VCaP (cell line): ENCODE measurements at regions not wholly inside any gene's neighbourhood (a gene's known extent, or its start where the extent isn't known, plus 50 kb on each side); places are given as distances from the start of the nearest gene placed in this dataset.
A peak's percentile ranks its signal among the peaks of the same experiment; 100 is the strongest.

Source experiments
- H3K27ac ChIP-seq: fragments of 450-650 bp; 2 replicates; pipeline ENCODE4 v1.5.1; 2017
- CTCF ChIP-seq: fragments of 450-650 bp; conservative IDR thresholded peaks from 2 replicates; pipeline ENCODE4 v1.5.1; 2017; ENCODE audit warnings: mild to moderate bottlenecking, moderate library complexity

GRCh38 chr9:86747711-86748110 lies 199.6 kb downstream of the GAS1 start:
- H3K27ac ChIP-seq: no peak overlapping the region
- TF ChIP-seq CTCF: no peak

GRCh38 chr9:86741311-86742208 lies 205.7 kb downstream of the GAS1 start:
- no peak for TF ChIP-seq CTCF
- H3K27ac ChIP-seq: no peak overlapping the region

- no peak overlapping the region for H3K27ac ChIP-seq
- TF ChIP-seq CTCF: no peak
These were observed 211.4 kb downstream of the GAS1 start for GRCh38 chr9:86735772-86736458.

- TF ChIP-seq CTCF: no peak
- H3K27ac ChIP-seq: no peak overlapping the region
These were observed 212.5 kb downstream of the GAS1 start for GRCh38 chr9:86734771-86735170.

DNA sequence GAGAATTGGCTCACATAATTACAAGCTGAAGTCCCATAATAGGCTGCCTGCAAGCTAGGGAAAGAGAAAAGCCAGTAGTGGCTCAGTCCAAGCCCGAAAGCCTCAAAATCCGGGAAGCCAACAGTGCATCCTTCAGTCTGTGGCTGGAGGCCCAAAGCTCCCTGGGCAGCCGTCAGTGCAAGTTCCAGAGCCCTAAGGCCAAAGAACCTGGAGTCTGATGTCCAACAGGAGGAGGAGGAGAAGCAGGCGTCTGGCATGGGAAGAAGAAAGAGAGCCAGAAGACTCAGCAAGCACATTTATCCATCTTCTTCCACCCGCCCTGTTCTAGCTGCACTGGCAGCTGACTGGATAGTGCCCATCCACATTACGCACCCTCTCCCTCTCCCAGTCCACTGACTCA lies 213.4 kb downstream of the GAS1 start:
- TF ChIP-seq CTCF: no peak

DNA sequence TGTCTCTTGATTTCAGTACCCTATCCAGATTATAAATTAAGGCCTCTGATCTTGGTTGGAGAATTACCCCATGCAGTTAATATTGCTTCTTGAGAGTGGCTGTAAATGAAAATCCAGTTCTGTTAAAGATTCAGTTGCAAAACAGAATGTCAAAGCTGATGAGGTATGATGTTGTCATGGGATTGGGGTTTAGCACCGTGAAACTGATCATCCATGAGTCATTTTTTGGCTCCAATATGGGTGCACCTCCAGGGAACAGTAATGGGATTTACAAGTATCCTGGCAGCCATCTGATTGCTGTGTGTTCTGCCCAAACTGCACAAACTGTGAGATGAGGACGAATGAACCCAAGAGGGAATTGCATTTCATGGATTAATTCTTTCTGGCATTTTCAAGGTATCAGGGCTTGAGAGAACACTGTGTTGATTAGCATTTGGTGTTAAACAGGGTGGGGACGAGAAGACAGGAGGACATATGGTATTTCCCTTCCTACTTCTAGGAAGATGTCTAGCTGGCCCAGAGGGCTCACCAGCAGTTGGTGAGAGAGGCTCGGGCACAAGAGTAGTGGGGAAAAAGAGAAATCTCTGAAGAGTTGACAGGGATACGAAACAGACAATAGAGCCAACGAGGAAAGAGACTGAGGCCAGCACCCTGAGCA lies 214.7 kb downstream of the GAS1 start:
- peak overlapping the region; percentile 50 for H3K27ac ChIP-seq
- TF ChIP-seq CTCF: no peak

More for the DNA sequence above, 213.4 kb downstream of the GAS1 start:
- no peak overlapping the region for H3K27ac ChIP-seq

GRCh38 chr9:86731511-86732063 lies 215.7 kb downstream of the GAS1 start:
- no peak for TF ChIP-seq CTCF
- H3K27ac ChIP-seq: peak overlapping the region; percentile 50
